GM19193 (cell line): ENCODE measurements at regions not wholly inside any gene's neighbourhood (a gene's known extent, or its start where the extent isn't known, plus 50 kb on each side); places are given as distances from the start of the nearest gene placed in this dataset.

Experiments
- POLR2A ChIP-seq: IDR thresholded peaks from 4 replicates; pipeline ENCODE4 v1.6.1; 2011; ENCODE audit not compliant: insufficient read depth, insufficient read length; ENCODE audit errors: extremely low read depth

DNA sequence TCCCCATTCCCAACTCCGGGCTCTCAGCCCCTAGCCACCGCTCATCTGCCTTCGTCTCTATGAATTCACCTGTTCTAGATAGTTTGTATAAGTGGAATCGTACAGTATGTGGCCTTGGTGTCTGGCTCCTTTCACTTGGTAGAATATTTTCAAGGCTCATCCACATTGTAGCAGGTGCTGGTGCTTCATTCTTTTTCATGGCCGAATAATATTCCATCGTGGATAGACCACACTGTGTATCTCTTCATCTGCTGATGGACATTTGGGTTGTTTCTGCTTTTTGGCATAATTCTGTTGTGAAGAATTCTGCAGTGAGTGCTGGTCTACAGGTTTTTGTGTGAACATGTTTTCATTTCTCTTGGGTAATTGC is 324.2 kb downstream of the SEC14L1 start:
- no peak for TF ChIP-seq POLR2A

DNA sequence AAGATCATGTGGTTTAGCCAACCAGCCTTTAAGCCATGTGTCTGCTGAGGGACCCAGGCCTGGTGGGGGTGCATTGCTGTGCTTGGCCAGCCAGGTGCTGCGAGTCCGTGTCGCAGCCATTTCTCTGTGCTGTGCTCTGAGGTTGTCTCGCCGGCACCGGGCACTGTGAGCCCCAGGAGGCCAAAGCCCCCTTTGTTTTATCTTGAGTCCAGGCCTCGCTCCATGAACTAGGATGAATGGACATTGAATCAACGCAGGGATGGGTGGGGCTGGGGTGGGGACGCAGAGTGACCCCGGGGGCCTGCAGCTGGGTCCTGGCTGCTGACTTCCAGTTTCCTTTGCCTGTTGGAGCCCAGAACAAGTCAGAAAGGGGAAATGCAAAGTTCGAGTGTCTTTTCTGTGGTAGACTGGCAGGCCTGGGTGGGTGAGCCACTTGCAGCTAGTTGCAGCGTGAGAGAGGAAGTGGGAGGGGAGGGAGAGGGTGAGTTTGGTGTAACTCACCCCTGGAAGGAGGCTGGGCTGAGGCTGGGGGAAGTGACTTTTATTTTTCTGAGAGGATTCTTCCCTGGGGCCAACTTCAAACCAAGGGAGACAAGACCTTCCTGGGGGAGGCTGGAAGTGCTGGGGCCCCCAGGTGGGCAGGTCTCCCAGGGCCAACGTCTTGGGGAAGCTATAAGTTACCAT is 324.7 kb downstream of the SEC14L1 start:
- TF ChIP-seq POLR2A, result peak; percentile 17

DNA sequence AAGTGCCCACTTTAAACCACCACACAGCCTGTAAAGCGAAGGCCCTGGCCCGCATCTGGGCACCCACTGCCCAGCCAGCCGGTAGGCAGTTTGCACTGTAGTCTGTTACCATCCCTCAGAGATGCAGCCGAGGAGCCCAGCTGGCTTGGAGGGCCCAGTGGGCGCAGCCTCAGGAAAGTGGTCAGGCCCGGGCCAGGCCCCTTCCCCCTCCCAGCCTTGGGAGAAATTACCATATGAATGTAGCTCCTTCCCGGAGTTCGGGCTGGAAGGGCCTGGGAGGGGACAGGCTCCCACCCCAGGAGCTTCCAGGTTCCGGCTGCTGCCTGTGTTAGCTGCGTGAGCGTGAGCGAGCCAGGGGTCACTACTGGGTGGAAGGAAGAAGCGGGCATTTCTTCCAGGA is 325.4 kb downstream of the SEC14L1 start:
- TF ChIP-seq POLR2A, result no peak

DNA sequence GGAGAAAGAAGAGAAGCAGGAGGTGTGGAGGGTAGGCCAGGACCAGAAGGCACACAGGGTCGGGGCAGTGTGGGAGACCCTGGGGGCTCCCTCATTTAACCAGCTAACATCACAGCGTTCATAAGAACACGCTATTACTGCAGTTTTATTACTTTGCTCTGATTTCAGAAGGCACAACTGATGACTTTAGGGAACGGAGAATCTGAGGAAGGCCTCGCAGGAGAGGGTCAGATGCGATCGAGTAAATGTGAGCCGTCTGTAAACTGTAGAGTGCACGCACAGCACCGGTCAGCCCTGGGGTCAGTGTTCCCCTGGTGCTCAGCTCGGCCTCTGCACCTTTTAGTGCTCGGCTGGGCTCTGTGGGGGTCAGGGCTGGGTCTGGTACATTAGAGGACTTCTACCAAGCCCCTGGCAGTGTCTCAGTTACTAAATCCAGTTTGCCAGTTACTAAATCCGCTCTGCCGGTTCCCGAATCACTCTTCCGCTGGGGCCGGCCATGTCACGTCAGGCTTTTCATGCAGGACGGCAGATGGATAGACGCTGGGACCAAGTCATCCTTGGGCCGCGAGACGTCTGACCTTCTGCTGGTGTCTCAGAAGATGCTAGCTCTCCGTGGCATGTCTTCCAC is 325.9 kb downstream of the SEC14L1 start:
- no peak for TF ChIP-seq POLR2A

DNA sequence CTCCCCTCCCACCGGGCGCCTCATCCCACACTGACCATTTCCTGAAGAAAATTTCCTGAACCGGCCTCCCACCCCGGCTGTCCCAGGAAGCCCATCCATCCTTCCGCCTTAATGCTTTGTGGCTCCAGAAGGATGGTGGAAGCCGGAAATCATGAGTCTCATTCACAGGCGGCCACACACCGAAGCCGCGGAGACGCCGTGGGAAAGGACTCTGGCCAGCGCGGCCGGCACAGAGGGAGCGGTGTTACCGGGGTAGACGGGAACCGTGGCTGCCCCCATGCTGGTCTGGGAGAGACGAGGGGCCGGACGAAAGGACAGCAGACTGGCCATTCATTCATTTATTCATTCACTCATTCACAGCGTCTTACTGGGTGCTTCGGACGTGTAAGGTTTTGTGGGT is 326.8 kb downstream of the SEC14L1 start:
- TF ChIP-seq POLR2A, result no peak

DNA sequence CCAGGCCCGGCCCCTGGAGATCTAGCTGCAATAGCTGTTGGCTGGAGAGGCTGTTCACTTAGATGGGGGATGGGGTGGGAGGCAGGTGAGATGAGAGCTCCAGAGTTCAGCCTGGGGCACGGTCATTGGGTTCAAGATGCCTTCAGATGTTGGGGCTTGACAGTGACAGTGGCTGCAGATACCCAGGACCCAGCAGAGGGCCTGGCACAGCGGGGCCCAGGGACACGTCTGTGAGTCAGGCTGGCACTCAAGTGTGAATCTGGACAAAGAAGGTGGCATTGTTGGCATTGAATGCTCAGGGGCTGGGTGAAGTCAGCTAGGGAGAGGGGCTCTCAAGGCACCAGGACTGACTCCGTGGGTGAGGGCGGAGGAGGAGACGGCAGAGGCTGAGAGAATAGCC is 328.1 kb downstream of the SEC14L1 start:
- TF ChIP-seq POLR2A, result no peak

DNA sequence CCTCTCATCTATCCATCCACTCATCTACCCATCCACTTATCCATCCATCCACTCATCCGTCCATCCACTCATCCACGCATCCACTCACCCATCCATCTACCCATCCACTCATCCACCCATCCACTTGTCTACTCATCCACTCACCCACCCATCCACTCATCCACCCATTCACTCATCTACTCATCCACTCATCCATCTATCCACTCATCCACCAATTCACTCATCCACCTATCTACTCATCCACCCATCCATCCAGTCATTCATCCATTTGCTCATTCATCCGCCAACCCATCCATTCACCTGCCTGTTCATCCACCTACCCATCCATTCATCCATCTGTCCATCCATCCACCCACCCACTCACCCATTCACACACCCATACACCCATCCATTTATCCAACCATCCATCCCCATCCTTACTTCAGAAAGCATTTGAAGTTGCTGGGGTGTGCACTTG is 329.6 kb downstream of the SEC14L1 start:
- TF ChIP-seq POLR2A, result no peak

DNA sequence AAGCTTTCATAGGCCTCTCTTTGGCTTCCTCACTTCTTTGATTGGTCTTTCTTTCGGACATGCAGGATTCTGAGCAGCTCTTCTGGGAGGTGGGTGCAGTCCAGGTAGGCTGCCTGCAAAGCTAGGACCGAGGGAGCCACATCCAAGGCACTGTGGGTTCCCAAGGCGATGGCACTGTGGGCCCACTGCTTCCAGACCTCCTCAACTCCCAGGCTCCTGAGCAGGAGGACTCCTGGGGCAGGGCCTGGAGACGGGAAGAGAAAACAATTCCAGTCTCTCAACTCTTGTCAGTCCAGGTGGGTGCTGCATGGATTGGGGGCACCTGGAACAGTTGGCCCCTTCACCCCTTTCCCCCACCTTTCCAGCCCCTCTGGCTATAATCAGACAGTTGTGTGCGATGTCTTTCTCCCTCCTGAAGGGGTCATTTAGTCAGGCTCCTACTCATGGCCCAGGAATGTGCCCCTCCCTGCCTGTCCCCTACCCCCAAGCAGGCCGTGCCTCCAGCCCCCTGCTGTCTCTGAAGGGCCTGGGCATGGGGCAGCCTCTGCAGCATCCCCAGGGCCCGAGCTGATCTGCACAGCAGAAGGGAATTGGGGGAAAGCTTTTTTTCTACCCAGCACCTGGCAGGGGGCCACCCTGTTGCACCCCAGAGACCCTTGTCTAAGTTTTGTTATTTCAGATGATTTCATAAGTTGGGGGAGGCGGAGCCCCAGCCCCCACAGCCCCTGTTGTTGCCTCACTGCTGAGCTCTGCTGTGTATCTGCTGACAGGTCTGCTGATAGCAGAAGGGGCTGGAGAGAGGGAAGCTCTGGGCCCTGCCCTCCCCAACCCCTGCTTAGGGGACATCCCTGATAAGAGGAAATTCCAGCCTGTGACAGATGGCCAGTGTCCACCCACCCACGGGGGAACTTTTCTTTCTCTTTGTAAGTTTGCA is 330.3 kb downstream of the SEC14L1 start:
- TF ChIP-seq POLR2A, result no peak

DNA sequence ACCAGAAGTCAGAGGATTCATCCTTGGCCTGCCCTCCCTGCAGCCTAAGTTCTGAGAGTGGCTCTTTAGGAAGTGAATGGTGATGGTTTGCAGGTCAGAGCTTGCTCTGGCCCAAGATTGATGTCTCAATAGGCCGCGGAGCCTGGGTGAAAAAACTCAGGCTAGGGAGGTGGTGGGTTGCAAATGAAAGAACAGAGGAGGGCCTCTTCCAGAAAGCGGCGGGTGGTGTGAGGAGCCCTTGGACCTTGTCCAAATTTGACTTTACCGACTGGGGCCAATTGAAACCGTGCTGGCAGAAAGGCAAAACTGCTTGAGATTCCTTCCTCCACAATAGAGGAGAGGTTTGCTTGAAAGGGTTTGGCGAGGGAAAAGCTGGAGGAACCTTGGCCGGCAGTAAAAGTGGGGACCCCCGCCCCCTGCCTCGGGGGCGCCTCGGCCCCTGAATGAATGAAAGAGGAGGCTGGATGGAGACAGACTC is 331.3 kb downstream of the SEC14L1 start:
- no peak for TF ChIP-seq POLR2A

DNA sequence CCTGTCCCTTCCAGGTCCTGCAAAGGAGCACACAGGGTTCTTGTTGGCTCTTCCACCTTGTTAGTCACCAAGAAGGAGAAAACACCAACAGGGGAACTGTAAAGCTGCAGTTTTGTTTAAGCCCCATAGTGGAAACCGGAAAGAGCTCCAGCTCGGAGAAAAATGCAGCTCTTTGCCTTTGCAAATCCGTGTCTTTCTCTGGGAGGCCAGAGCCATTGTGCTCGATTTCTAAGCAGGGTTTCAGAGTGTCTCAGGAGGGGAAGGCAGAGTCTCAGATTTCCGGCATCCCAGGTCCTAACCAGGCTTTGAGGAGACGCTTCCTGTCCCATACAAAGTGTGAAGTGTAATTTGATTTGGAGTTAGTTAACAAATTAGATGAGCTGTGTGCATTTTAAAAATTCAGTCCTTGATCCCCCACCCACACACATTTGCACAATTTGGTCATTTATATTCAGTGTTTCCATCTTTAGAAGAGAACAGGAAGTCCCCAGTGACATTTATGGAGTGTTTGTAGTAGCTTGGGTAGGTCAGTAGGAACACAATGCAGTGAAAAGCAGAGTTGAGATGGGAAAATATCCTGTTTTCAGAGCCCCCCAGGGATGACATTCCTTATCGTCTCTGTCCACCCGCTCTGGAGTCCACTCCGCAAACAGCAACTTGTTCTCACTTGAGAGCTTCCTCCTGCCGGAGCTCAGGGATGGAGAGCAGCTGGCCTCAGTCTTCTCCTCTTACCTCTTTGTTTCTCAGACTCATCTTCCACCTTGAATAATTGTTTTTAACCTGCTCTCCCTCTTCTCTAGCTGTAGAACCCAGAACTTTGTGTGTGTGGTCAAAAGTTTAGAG is 331.9 kb downstream of the SEC14L1 start:
- TF ChIP-seq POLR2A, result peak; percentile 7

DNA sequence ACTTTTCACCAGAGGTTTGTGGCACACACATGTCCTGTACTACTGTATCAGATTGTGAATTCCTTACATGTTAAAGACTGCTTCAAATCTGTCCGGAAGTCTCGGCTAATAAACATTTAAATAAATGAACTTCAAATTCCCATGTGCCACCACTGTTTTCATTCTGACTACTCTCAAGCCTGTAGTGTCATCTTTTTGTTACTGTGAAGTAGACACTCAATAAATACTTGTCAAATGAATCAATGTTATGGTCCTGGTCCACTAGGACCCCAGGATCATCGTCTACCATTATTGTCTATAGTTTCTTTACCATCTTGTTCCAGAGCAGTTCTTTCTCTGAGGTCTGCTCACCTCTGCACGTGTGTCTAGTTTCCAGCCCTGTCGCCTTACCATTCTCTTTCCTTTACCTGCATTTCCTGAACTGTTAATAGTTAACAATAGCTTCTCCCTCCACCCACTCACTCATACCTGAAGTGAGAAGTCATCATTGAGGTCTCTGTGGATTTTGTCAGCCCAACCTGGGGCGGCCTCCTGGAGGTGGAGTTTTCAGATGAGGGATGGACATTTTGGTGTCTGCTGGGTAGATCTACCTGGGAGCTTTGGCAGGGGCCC is 333.0 kb downstream of the SEC14L1 start:
- TF ChIP-seq POLR2A, result no peak

DNA sequence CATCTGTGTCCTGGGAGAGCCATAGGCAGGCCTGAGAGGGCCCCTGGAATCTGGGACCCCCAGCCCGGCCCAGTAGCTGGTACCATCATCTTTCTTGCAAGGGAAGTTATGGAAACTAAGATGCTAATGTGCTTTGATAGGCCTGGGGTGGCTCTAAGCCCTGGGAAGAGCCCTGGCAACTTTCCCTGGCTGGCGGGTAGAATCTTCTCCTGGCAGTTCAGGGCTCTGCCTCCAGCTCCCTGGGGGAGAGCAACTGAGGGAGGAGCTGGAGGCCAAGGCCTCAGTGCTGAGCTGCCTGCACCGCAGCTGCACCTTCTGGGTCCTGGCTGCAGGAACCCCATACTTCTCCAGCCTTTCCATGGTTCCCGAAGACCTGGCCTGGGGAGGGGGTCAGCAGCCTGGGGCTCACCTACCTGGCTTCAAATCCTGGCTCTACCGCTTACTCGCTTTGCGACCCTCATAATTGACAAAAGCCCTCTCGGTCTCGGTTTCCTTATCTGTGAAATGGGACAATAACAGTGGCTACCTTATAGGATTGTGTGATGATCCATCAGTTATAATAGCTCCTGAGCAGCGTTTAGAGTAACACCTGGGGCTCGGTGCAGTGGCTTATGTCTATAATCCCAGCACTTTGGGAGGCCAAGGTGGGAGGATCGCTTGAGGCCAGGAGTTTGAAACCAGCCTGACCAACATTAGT is 333.7 kb downstream of the SEC14L1 start:
- no peak for TF ChIP-seq POLR2A
